CD14-positive monocyte (primary cell): ENCODE measurements at regions not wholly inside any gene's neighbourhood (a gene's known extent, or its start where the extent isn't known, plus 50 kb on each side); places are given as distances from the start of the nearest gene placed in this dataset.

Source experiments
- DNase-seq, 3 donors: peaks; one replicate each; pipeline ENCODE4 v3.0.0-alpha.2; 2011 to 2022
- H2AFZ ChIP-seq: 2 replicates; pipeline ENCODE4 v1.6.0; 2012; ENCODE audit warnings: mild to moderate bottlenecking, low read depth, low read length, inconsistent platforms; ENCODE audit not compliant: insufficient read depth, poor library complexity, severe bottlenecking
- H3K27ac ChIP-seq, 2 donors: 1 replicate in 1 of 2; 2 replicates in 1 of 2; pipeline ENCODE4 v1.5.1; 2012 to 2013; ENCODE audit warnings: low read length in 2 of 2, control low read depth in 1 of 2, inconsistent platforms in 1 of 2, low read depth in 1 of 2, mild to moderate bottlenecking in 1 of 2
- H3K27me3 ChIP-seq, 2 donors: one replicate each; pipeline versions ENCODE4 v1.6.0 to v1.6.1; 2011 to 2013; ENCODE audit warnings: low read length in 2 of 2; ENCODE audit not compliant: control insufficient read depth in 2 of 2, insufficient read depth in 2 of 2
- H3K36me3 ChIP-seq, 2 donors: replicated peaks in 1 of 2; 1 replicate in 1 of 2; 2 replicates in 1 of 2; pipeline versions ENCODE4 v1.5.1 to v1.6.1; 2012 to 2013; ENCODE audit warnings: low read length in 2 of 2, control low read depth in 1 of 2, inconsistent platforms in 1 of 2, mild to moderate bottlenecking in 1 of 2; ENCODE audit not compliant: insufficient read depth in 2 of 2, control insufficient read depth in 1 of 2
- H3K4me1 ChIP-seq, 2 donors: 1 replicate in 1 of 2; 2 replicates in 1 of 2; pipeline versions ENCODE4 v1.5.1 to v1.6.1; 2012 to 2013; ENCODE audit warnings: low read length in 2 of 2, control low read depth in 1 of 2, inconsistent platforms in 1 of 2, mild to moderate bottlenecking in 1 of 2, moderate library complexity in 1 of 2; ENCODE audit not compliant: insufficient read depth in 2 of 2, control insufficient read depth in 1 of 2
- H3K4me2 ChIP-seq: replicated peaks from 2 replicates; pipeline ENCODE3; 2012; ENCODE audit warnings: low read length, moderate library complexity, mild to moderate bottlenecking; ENCODE audit not compliant: poor library complexity, severe bottlenecking; ENCODE audit errors: extremely low read depth
- H3K4me3 ChIP-seq, 3 experiments: fragments of 200-600 bp in 1 of 3; sonication (generic) in 1 of 3; replicated peaks in 1 of 3; 1 replicate in 2 of 3; 2 replicates in 1 of 3; pipeline ENCODE4 v1.5.1; 2011 to 2013; ENCODE audit warnings: low read length in 3 of 3, mild to moderate bottlenecking in 3 of 3, control low read depth in 2 of 3, low read depth in 2 of 3, inconsistent platforms in 1 of 3, moderate library complexity in 1 of 3
- H3K79me2 ChIP-seq: 2 replicates; pipeline ENCODE4 v1.6.0; 2012; ENCODE audit warnings: mild to moderate bottlenecking, control low read depth, inconsistent platforms, low read length, moderate library complexity; ENCODE audit not compliant: insufficient read depth
- H3K9ac ChIP-seq: 2 replicates; pipeline ENCODE4 v1.6.0; 2017; ENCODE audit warnings: low read length, mild to moderate bottlenecking; ENCODE audit not compliant: insufficient read depth, poor library complexity, severe bottlenecking
- H3K9me3 ChIP-seq, 2 donors: replicated peaks in 1 of 2; 1 replicate in 1 of 2; 2 replicates in 1 of 2; pipeline versions ENCODE4 v1.5.1 to v1.6.1; 2012 to 2013; ENCODE audit warnings: low read length in 2 of 2, control low read depth in 1 of 2; ENCODE audit not compliant: control insufficient read depth in 1 of 2, insufficient read depth in 1 of 2
- H4K20me1 ChIP-seq: 2 replicates; pipeline ENCODE4 v1.6.0; 2012; ENCODE audit warnings: mild to moderate bottlenecking, low read length, control low read depth, moderate library complexity; ENCODE audit not compliant: insufficient read depth
- H3K27ac Mint-ChIP-seq, 7 donors: one replicate each; pipeline ENCODE4 v1.8.0; 2020; ENCODE audit warnings: mild to moderate bottlenecking in 7 of 7, mixed read lengths in 7 of 7, moderate library complexity in 6 of 7, inconsistent platforms in 2 of 7
- H3K27me3 Mint-ChIP-seq, 3 donors: one replicate each; pipeline ENCODE4 v1.8.0; 2021 to 2022; ENCODE audit warnings: low read depth in 3 of 3, mild to moderate bottlenecking in 3 of 3, mixed read lengths in 3 of 3, moderate library complexity in 3 of 3, inconsistent platforms in 1 of 3
- H3K36me3 Mint-ChIP-seq, 2 donors: one replicate each; pipeline ENCODE4 v1.8.0; 2020; ENCODE audit warnings: mixed read lengths in 2 of 2, inconsistent platforms in 1 of 2, mild to moderate bottlenecking in 1 of 2
- H3K4me1 Mint-ChIP-seq: one replicate; pipeline ENCODE4 v1.8.0; 2020; ENCODE audit warnings: mild to moderate bottlenecking, mixed read lengths
- H3K4me3 Mint-ChIP-seq, 2 donors: one replicate each; pipeline ENCODE4 v1.8.0; 2020; ENCODE audit warnings: mild to moderate bottlenecking in 2 of 2, mixed read lengths in 2 of 2, moderate library complexity in 1 of 2
- H3K9me3 Mint-ChIP-seq, 7 donors: one replicate each; pipeline ENCODE4 v1.8.0; 2020 to 2022; ENCODE audit warnings: mixed read lengths in 7 of 7, mild to moderate bottlenecking in 6 of 7, moderate library complexity in 6 of 7, inconsistent platforms in 2 of 7
- WGBS: methylation state at CpG from one replicate; pipeline ENCODE4 v1.1.5; 2013; ENCODE audit warnings: missing lambda C conversion rate; ENCODE audit not compliant: insufficient coverage; 5-methylcytosine and 5-hydroxymethylcytosine counted together
- intact Hi-C, 2 donors: fragments of 100-400 bp; cut with micrococcal nuclease; formaldehyde crosslinking; loops; one replicate each; pipeline versions ENCODE4 v1.15.0 to v1.15.1; 2023
- TF ChIP-seq, protein P1 (sequence below): fragments of 200-600 bp; IDR thresholded peaks from one replicate; pipeline ENCODE4 v1.8.0; 2022; ENCODE audit warnings: antibody characterized with exemption, mild to moderate bottlenecking

DNA sequence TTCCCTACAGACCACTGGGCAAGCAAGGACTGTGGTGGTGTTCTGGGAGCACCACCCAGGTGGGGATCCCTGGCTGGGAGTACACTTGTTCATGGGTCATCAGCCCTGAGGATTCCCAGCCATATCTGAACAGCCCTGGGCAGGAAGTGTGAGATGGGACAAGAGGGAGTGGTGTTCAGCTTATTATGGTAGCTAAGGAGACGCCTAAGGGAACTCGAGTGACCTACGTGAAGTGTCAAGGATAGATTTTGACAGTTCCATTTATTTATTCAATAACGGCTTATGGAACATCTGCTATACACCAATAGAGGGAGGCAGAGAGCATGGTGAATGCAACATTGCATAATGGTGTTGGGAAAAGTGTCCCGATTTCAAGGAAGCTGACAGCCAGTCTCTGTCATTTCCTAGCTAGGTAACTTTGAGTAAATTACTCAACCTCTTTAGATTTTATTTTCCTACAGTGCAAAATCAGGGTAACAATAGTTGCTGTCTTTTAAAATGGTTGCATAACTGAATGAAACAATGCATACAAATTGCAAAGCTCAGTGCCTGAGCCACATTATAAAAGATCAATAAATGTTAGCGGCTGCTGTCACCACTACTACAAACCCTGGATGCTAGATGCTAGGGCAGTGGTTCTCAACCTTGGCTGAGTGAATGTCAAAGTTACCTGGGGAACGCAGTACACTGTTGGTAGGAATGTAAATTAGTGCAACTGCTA, 534.1 kb downstream of the GRIN2A start:
- no peak overlapping the region for H3K9ac ChIP-seq
- intact Hi-C loops, result no loop called here
- H3K27ac Mint-ChIP-seq, result no peak overlapping the region

DNA sequence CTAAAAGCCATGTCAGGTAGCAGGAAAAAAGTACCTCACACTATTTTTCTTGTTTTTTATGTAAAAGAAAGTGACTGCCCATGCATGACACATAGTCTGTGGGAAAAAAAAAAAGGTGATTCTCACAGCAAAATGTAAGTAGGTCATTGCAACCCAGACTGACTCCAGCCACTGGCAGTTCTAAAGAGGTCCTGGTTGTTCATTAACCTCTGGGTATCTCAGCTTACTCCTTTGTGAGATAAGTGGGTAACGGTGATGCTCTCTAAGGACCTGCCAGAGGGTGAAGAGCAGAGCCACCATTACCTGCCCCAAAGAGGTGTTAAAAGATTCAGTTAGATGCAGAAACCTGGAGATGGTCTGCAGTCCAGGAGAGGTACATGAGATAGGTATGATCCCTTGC, 531.9 kb downstream of the GRIN2A start:
- Histone ChIP-seq H2AFZ (no peak overlapping the region), H3K79me2 (no peaks in the 10 kb centered on the region), H3K4me3 (no peak overlapping the region), H4K20me1 (no peaks in the 10 kb centered on the region), H3K4me1 (no peaks in the 10 kb centered on the region), H3K27me3 (no peaks in the 10 kb centered on the region), H3K36me3 (no peaks in the 10 kb centered on the region), H3K4me2 (no peak overlapping the region), H3K9ac (no peak overlapping the region), H3K9me3 (no peaks in the 10 kb centered on the region), H3K27ac (no peak overlapping the region)
- intact Hi-C loops, result no loop called here
- TF ChIP-seq, protein P1, sequence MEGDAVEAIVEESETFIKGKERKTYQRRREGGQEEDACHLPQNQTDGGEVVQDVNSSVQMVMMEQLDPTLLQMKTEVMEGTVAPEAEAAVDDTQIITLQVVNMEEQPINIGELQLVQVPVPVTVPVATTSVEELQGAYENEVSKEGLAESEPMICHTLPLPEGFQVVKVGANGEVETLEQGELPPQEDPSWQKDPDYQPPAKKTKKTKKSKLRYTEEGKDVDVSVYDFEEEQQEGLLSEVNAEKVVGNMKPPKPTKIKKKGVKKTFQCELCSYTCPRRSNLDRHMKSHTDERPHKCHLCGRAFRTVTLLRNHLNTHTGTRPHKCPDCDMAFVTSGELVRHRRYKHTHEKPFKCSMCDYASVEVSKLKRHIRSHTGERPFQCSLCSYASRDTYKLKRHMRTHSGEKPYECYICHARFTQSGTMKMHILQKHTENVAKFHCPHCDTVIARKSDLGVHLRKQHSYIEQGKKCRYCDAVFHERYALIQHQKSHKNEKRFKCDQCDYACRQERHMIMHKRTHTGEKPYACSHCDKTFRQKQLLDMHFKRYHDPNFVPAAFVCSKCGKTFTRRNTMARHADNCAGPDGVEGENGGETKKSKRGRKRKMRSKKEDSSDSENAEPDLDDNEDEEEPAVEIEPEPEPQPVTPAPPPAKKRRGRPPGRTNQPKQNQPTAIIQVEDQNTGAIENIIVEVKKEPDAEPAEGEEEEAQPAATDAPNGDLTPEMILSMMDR, result no peak
- no peaks in the 10 kb centered on the region for H3K4me1 Mint-ChIP-seq
- no peak for DNase-seq
- H3K27ac Mint-ChIP-seq, result no peak overlapping the region
- no peaks in the 10 kb centered on the region for H3K36me3 Mint-ChIP-seq
- 90% methylated on average over 1 of the region's 1 CpG for WGBS
- H3K9me3 Mint-ChIP-seq, result no peaks in the 10 kb centered on the region
- H3K4me3 Mint-ChIP-seq, result no peak overlapping the region
- H3K27me3 Mint-ChIP-seq, result peaks cover 2 to 3% (median 3%) of the 10 kb centered on the region in 3 donors

More for the DNA sequence above, 534.1 kb downstream of the GRIN2A start:
- H4K20me1 ChIP-seq, result no peaks in the 10 kb centered on the region
- H3K4me3 Mint-ChIP-seq, result no peak overlapping the region
- H3K9me3 Mint-ChIP-seq, result no peaks in the 10 kb centered on the region
- H2AFZ ChIP-seq, result no peak overlapping the region
- no peak overlapping the region for H3K4me3 ChIP-seq
- 70% methylated on average over 1 of the region's 7 CpGs for WGBS
- no peaks in the 10 kb centered on the region for H3K36me3 Mint-ChIP-seq
- H3K4me1 ChIP-seq, result no peaks in the 10 kb centered on the region
- TF ChIP-seq, protein P1, result peak; percentile 18
- H3K27ac ChIP-seq, result no peak overlapping the region
- DNase-seq, result no peak
- H3K4me2 ChIP-seq, result no peak overlapping the region
- no peaks in the 10 kb centered on the region for H3K27me3 ChIP-seq
- peaks cover 2 to 3% (median 3%) of the 10 kb centered on the region in 3 donors for H3K27me3 Mint-ChIP-seq
- no peaks in the 10 kb centered on the region for H3K36me3 ChIP-seq
- H3K9me3 ChIP-seq, result no peaks in the 10 kb centered on the region
- no peaks in the 10 kb centered on the region for H3K79me2 ChIP-seq
- no peaks in the 10 kb centered on the region for H3K4me1 Mint-ChIP-seq
